ENCODE measurements at regions not wholly inside any gene's neighbourhood (a gene's known extent, or its start where the extent isn't known, plus 50 kb on each side); places are given as distances from the start of the nearest gene placed in this dataset.
"Not testable (repeated sequence)": the region's sequence is repeated elsewhere in the genome, so short reads cannot be mapped to it uniquely, and the experiment has no call there.

DNA sequence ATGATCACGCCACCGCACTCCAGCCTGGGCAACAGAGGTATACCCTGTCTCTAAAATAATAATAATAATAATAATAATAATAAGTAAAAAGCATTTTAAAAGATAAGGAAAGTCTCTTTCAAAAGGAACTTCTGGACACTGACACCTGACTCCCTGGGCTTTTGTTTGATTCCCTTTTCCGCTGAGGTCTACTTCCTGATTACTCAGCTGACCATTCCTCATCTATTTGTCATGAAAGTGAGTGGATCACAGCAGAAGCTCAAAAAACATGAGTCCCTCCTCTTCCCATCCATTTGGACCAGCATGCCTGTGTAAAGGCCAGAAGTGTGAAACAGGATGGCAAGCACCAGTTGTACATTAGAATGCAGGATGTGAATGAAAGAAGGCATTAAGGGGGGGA lies 61.1 kb upstream of the FBXO28 start:
- Histone ChIP-seq H3K27ac (no peak overlapping the region), H3K4me3 (no peak overlapping the region)
- DNase-seq (ENCODE audit: low spot score), result no peak
- TF ChIP-seq, protein P1, sequence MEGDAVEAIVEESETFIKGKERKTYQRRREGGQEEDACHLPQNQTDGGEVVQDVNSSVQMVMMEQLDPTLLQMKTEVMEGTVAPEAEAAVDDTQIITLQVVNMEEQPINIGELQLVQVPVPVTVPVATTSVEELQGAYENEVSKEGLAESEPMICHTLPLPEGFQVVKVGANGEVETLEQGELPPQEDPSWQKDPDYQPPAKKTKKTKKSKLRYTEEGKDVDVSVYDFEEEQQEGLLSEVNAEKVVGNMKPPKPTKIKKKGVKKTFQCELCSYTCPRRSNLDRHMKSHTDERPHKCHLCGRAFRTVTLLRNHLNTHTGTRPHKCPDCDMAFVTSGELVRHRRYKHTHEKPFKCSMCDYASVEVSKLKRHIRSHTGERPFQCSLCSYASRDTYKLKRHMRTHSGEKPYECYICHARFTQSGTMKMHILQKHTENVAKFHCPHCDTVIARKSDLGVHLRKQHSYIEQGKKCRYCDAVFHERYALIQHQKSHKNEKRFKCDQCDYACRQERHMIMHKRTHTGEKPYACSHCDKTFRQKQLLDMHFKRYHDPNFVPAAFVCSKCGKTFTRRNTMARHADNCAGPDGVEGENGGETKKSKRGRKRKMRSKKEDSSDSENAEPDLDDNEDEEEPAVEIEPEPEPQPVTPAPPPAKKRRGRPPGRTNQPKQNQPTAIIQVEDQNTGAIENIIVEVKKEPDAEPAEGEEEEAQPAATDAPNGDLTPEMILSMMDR (IDR thresholded peaks at IDR 0.05), result no peak

DNA sequence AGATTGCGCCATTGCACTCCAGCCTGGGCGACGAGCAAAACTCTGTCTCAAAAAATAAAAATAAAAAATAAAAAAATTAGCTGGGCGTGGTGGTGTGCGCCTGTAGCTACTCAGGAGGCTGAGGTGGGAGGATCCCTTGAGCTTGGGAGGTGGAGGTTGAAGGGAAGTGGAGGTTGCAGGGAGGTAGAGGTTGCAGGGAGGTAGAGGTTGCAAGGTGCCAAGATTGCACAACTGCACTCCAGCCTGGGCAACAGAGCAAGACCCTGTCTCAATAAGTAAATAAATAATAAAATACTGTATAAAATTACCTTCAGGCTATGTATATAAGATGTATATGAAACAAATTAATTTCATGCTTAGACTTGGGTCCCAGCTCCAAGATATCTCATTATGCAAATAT lies 62.1 kb upstream of the FBXO28 start:
- H3K27ac ChIP-seq; H3K4me3 ChIP-seq; DNase-seq (ENCODE audit: low spot score): not testable (repeated sequence)

DNA sequence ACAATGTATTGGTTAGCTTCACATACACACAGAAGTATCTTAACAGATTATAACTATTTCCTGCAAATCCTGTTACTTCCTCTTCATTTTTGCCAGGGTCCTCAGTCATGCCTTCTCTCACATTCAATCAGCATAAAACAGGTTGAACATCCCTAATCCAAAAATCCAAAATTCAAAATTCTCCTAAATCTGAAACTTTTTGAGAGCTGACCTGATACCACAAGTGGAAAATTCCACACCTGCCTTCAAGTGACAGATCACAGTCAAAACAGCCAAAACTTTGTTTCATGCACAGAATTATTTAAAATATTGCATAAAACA lies 62.9 kb upstream of the FBXO28 start:
- TF ChIP-seq, protein P1 (IDR thresholded peaks at IDR 0.05), result no peak
- no peak overlapping the region for H3K27ac ChIP-seq
- H3K4me3 ChIP-seq, result no peak overlapping the region
- DNase-seq (ENCODE audit: low spot score), result no peak

DNA sequence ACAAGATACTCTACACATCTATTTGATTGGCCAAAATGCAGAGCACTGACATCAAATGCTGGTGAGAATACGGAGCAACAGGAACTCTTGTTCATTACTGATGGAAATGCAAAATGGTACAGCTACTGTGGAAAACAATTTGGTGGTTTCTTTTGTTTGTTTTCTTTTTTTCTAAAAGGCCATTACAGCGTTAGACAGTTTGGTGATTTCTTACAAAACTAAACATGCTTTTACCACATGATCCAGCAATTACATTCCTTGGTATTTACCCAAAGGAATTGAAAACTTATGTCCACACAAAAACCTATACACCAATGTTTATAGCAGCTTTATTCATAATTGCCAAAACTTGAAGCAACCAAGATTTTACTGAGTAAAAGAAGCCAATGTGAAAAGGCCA lies 66.4 kb upstream of the FBXO28 start:
- no peak for DNase-seq (ENCODE audit: low spot score)
- TF ChIP-seq, protein P1 (IDR thresholded peaks at IDR 0.05), result no peak
- Histone ChIP-seq H3K27ac (no peak overlapping the region), H3K4me3 (no peak overlapping the region)

DNA sequence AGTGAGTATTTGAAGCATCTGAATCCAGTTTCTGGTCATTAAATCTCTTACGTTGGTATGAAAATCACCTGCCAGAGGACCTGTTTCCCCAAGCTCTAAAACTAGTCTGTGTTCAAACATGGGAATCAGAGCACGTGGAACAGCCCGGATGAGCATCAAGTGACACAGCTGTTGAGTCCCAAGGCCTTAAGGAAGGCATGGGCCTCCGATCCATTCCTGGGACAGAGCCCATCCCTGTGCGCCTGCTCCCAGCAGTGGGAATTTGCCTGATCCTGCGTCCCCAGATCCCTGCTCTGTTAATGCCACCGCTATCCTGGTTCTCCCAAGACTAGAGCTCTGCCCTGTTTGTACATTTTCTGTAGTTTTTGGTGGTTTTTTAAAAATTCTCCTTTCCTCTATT lies 68.4 kb upstream of the FBXO28 start:
- H3K4me3 ChIP-seq, result no peak overlapping the region
- no peak for DNase-seq (ENCODE audit: low spot score)
- H3K27ac ChIP-seq, result no peak overlapping the region
- TF ChIP-seq, protein P1 (IDR thresholded peaks at IDR 0.05), result no peak

DNA sequence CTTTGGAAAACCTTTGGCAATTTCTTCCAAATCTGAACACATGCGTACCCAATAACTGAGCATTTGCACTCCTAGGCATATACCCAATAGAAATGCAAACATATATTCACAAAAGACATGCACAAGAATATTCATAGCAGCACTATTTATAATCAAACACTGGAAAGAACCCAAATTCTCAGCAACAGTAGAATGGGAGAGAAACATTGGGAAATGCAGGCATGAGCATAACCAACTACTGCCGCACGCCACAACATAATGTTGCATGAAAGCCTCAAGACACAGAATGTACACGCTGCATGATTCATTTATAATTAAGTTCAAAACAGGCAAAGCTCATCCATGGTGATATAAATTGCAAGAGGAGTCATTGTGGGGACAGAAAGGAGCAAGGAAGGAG lies 69.5 kb upstream of the FBXO28 start:
- DNase-seq (ENCODE audit: low spot score), result no peak
- no peak overlapping the region for H3K4me3 ChIP-seq
- no peak overlapping the region for H3K27ac ChIP-seq
- TF ChIP-seq, protein P1 (IDR thresholded peaks at IDR 0.05), result no peak

DNA sequence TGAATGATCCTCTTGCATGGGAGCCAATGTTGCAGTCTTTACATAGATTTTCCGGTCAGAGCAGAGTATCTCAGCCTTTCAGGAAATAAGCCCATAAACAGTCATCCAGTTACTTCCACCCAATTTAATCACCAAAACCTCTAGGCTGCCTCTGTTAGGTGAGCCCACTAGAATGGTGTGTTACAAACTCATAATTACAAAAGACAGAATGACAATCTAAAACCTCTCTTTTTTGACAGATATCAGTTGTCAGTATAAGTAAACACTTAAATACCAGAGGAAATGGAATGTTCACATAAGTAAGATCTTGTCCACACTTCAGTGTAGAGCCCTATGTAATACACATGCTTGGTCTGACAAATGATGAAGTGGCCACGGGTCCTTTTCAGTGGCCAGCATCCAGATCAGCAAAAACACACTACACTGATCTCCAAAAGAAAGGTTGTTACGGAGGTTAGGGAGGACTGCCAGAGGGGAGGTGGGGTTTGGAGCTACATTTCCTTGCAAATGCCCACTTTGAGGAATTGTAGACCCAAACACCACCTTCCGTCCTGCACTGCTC lies 71.3 kb upstream of the FBXO28 start:
- Histone ChIP-seq H3K27ac (no peak overlapping the region), H3K4me3 (no peak overlapping the region)
- TF ChIP-seq, protein P1 (IDR thresholded peaks at IDR 0.05), result no peak
- no peak for DNase-seq (ENCODE audit: low spot score)

DNA sequence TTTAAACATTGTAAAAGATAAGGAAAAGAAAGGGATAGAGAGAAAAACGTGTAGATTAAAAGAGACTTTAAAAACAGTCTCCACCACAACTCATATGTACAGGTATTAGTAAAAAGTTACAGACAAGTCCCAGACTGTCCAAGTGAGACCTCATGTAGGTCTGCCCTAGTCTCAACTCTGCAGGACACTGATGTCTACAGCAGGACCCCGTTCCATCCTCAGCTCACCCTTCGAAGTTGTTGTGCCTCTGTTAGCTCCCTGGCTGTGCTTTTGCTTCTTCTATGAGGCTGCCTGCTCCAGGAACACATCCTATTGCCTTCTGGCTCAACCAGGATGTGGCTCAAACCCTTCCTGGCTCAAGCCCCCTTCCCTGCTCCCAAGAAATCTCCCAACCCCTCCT lies 72.9 kb upstream of the FBXO28 start:
- TF ChIP-seq, protein P1 (IDR thresholded peaks at IDR 0.05), result no peak

DNA sequence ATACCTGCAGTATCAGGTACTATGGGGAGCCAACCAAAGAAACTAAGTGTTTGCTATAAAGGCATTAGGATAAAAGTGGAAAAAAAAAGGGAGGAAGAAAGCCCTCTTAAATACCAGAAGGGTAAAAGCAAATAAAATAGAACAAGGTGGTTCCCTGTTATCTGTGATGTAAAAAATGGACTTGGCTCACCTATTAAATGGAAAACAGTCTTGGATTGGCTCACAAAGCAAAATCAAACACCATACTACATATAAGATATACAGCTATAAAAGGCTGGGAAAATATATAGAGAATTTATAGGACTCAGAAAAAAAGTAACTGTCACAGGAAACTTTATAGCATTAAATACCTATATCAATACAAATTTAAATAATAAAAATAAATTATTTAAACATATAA lies 73.5 kb upstream of the FBXO28 start:
- not testable (repeated sequence) for H3K27ac ChIP-seq; H3K4me3 ChIP-seq; DNase-seq (ENCODE audit: low spot score)

More for the DNA sequence above, 72.9 kb upstream of the FBXO28 start:
- DNase-seq (ENCODE audit: low spot score), result no peak
- H3K27ac ChIP-seq, result no peak overlapping the region
- no peak overlapping the region for H3K4me3 ChIP-seq

DNA sequence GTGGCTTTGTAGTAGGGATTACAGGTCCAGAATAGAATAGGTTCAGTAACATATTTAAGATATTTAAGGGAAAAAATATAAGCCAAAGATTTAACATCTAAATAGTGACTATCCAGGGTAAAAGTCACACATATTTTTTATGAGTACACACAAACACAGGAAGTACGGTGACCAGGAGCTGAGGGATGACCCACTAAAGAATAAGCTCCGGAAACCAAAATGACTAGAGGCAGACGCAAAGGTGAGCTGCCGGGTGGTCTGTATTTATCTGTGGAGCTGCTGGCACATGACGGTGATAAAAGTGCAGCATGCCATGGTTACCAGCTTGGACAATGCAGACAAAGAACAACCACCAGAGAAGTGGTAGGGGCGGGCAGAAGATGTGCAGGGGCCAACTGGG lies 73.9 kb upstream of the FBXO28 start:
- not testable (repeated sequence) for DNase-seq (ENCODE audit: low spot score); H3K27ac ChIP-seq

DNA sequence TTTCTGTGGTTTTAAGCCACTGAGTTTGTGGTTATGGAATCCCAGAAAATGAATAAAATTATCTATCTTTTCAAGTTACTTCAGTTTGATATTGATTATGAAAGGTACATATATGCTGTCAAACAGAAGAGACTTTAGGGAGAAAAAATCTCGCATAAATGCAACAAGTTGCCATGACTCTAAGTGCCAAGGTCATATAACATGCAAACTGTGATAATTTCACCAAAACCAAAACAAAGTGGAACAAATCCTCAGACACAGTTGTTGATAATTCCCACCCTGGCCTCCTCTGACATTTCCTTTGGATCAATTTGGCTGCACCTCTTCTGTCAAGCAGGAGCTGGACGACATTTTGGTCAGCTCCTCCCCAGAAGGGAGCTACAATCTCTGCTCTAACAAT lies 75.1 kb upstream of the FBXO28 start:
- not testable (repeated sequence) for H3K4me3 ChIP-seq

More for the DNA sequence above, 73.9 kb upstream of the FBXO28 start:
- H3K4me3 ChIP-seq, result not testable (repeated sequence)

More for the DNA sequence above, 75.1 kb upstream of the FBXO28 start:
- DNase-seq (ENCODE audit: low spot score); H3K27ac ChIP-seq: not testable (repeated sequence)
